HG02973 (cell line): ENCODE measurements at regions not wholly inside any gene's neighbourhood (a gene's known extent, or its start where the extent isn't known, plus 50 kb on each side); places are given as distances from the start of the nearest gene placed in this dataset.
"Not testable (repeated sequence)": the region's sequence is repeated elsewhere in the genome, so short reads cannot be mapped to it uniquely, and the experiment has no call there.

Experiments used
- ATAC-seq: cut with Tn5 transposase; IDR thresholded peaks from one replicate; pipeline ENCODE4 v1.9.1; 2021; ENCODE audit warnings: moderate library complexity; ENCODE audit not compliant: unreplicated experiment

DNA sequence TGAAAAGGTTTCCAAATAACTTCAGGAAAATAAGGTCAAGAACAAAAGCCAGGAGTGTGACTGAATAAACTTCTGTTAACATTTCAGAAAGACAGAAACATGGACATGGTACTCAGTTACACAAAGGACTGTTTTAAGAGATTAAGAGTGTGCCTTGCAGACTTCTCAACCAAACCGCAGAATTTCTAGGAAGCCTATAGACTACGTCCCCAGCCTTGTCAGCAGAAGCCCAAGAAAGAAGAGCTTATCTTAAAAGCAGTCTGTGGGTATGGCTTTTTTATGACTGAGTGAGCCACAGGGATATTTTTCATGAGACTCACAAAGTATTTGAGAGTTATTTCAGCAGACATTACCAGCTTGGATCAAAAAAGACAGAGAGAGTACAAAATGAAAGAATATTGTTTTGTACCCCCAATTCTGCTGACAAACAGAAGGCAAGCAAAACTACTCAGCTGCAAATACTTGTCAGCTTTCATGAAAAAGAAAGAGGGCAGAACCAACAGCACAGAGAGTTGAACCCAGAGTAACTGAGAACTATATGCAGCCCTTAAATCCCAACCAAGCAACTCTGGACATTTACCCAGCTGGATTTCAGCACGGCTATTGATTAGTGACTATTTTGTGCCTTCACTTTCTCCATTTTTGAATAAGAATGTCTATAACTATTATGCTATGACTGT lies 711.0 kb upstream of the CTNND2 start:
- ATAC-seq, result no peak

DNA sequence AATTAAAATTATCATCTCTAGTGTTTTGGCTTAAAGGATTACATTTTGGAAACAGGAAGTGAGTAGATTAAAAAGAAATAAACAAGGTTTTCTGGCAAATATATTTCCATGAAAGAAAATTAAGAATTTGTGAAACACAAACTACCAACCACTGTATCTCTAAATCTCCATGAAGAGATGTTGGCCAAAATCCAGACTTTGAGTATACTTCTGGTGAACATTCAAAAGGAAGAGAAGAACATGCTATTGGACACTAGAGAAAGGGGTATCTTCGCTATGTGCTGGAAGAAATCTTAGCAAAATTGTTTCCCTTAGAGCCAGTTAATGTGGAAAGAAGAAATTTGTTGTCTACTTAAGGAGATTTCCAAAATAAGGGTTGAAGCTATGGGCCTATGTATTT lies 710.4 kb upstream of the CTNND2 start:
- no peak for ATAC-seq

DNA sequence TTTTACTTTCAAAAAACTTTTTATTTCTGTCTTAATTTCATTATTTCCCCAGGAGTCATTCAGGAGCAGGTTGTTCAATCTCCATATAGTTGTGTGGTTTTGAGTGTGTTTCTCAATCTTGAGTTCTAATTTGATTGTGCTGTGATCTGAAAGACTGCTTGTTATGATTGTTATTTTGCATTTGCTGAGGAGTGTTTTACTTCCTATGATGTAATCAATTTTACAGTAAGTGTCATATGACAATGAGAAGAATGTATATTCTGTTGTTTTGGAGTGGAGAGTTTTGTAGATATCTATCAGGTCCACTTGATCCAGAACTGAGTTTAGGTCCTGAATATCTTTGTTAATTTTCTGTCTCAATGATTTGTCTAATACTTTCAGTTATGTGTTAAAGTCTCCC lies 706.9 kb upstream of the CTNND2 start:
- no peak for ATAC-seq

DNA sequence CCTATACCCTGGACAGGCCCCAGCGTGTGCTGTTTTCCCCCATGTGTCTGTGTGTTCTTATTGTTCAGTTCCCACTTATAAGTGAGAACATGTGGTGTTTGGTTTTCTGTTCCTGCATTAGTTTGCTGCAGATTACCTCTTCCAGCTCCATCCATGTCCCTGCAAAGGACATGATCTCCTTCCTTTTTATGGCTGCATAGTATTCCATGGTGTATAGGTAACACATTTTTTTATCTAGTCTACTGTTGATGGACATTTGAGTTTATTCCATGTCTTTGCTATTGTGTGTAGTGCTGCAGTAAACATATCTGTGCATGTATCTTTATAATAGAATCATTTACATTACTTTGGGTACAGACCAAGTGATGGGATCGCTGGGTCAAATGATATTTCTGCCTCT lies 703.6 kb upstream of the CTNND2 start:
- ATAC-seq, result not testable (repeated sequence)

DNA sequence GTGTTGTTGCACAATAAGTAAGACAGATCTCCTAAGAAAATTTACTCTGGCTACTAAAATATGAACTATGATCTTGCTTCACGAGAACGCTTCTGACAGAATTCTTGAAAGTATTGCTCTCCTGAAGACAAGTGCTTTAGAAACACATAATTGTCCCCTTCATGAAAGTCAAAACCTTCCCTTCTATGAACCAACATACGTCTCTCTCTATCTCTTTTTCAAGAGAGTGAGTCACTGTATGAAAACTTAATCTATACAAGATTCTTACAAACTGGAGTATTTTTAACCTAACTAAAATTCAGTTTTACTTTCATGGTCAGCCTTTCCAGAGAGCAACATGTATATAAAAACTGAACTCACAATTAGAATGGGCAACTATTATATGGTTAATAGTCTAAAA lies 688.0 kb upstream of the CTNND2 start:
- ATAC-seq, result no peak

DNA sequence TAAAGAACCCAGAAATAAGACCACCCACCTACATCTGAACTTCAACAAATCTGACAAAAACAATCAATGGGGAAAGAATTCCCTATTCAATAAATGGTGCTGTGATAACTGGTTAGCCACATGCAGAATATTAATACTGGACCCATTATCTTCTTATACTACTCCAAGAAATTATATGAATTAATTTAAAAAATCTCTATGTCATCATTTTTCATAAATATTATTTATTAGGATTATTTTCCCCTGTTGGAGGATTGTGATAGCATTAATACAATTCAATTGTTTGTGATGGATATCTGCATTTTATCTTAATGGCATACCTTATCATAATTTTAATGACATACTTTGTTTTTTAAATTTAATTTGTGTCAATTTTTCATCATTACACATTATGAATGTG lies 682.2 kb upstream of the CTNND2 start:
- no peak for ATAC-seq

DNA sequence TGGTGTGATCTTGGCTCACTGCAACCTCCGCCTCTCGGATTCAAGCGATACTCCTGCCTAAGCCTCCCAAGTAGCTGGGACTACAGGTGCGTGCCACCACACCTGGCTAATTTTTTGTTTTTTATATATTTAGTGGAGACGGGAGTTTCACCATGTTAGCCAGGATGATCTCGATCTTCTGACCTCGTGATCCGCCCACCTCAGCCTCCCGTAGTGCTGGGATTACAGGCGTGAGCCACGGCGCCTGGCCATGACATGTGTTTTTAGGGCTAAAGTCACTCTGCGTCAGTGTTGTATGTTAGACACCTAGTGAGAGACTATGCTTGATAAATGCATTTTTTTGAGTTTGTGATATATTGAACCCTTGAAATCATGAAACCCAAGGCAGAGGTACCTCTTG lies 674.6 kb upstream of the CTNND2 start:
- ATAC-seq, result not testable (repeated sequence)

DNA sequence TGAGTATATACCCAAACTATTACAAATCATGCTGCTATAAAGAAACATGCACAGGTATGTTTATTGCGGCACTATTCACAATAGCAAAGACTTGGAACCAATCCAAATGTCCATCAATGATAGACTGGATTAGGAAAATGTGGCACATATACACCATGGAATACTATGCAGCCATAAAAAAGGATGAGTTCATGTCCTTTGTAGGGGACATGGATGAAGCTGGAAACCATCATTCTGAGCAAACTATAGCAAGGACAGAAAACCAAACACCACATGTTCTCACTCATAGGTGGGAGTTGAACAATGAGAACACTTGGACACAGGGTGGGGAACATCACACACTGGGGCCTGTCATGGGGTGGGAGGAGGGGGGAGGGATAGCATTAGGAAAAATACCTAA lies 672.7 kb upstream of the CTNND2 start:
- ATAC-seq, result not testable (repeated sequence)

DNA sequence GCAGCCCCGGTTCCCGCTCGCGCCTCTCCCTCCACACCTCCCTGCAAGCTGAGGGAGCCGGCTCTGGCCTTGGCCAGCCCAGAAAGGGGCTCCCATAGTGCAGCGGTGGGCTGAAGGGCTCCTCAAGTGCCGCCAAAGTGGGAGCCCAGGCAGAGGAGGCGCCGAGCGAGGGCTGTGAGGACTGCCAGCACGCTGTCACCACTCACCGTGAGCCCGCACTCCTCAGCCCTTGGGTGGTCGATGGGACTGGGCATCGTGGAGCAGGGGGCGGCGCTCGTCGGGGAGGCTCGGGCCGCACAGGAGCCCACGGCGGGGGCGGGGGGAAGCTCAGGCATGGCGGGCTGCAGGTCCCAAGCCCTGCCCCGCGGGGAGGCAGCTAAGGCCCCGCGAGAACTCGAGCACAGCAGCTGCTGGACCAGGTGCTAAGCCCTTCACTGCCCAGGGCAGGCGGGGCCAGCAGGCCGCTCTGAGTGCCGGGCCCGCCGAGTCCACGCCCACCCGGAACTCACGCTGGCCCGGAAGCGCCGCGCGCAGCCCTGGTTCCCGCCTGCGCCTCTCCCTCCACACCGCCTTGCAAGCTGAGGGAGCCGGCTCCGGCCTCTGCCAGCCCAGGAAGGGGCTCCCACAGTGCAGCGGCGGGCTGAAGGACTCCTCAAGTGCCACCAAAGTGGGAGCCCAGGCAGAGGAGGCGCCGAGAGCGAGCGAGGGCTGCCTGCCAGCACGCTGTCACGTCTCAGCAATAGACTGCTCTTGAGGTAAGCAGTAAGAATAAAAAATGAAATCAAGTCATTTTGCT lies 670.2 kb upstream of the CTNND2 start:
- not testable (repeated sequence) for ATAC-seq

DNA sequence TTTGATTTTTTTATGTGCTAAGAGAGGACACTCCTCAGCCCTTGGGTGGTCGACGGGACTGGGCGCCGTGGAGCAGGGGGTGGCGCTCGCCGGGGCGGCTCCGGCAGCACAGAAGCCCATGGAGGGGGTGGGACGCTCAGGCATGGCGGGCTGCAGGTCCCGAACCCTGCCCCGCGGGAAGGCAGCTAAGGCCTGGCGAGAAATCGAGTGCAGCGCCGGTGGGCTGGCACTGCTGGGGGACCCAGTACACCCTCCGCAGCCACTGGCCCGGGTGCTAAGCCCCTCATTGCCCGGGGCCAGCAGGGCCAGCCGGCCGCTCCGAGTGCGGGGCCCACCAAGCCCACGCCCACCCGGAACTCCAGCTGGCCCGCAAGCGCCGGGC lies 669.7 kb upstream of the CTNND2 start:
- not testable (repeated sequence) for ATAC-seq

DNA sequence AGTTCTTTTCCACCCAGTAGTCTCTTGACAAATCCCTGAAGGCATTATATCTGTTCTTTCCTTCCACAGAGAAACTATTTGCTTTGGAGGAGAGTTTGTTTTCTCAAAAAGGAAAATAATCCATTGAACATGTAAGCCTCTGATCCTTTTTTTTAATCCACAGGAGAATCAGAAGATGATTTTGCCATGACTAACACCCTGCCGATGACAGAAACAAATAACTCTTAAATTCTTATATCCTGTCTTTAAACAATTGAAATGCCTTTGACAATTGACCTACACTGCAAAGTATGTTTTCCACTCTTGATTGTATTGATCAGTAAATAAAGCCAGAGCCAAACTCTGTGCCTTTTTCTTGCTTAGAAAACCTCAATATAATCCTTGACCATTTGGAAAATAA lies 666.4 kb upstream of the CTNND2 start:
- no peak for ATAC-seq

DNA sequence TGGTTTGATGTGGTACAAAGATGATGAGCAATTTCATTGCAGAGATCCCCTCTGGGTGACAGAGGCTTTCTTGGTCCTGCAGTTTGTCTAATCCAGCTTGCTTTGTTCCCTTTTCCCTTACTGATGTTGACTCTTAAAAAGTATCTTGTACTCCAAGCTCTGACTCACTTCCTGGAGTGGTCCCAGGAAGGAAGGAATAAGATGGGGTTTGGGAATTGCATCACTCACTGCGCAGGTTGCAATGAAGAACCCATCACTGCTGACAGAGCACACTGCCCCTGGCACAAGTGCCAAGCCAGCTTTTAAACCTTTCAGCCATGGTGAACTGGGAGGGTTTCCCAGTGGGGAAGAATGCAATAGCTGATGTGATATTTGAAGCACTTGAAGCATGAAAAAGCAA lies 662.2 kb upstream of the CTNND2 start:
- ATAC-seq, result no peak

DNA sequence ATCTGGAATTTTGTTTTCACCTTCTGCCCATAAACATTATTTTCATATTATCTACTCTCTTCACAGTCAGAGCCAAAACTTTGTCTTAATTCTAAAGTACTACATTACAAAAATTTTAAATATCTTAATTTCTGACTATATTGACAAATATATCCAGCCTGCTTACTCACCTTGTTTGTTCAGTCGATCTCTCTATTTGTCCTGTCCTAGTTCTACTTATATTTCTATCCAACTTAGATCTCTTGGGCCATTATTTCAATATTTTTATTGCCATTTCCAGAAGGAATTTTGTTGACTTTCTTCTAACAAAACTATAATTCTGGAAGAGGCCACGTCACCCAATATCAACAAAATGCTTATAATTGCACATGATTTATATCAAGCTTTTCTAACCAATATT lies 652.8 kb upstream of the CTNND2 start:
- no peak for ATAC-seq

DNA sequence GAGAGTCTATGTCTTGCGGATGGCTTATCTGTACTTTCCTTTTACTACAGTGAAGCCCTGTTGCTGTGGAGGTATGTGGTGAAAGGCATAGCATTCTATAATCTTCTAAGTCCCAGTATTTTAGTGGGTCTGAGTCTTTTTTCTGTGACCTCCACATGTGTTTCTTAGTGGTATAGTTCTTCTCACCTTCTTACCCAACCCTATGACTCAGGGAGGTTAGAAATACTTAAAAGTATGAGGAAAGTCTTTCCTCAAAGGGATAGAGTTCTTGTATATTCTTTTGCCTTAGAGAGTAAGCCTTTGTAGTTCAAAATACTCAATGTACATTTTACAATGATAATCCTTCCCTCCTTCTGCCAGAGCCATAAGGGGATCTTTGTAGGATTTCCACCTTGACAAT lies 621.9 kb upstream of the CTNND2 start:
- no peak for ATAC-seq

DNA sequence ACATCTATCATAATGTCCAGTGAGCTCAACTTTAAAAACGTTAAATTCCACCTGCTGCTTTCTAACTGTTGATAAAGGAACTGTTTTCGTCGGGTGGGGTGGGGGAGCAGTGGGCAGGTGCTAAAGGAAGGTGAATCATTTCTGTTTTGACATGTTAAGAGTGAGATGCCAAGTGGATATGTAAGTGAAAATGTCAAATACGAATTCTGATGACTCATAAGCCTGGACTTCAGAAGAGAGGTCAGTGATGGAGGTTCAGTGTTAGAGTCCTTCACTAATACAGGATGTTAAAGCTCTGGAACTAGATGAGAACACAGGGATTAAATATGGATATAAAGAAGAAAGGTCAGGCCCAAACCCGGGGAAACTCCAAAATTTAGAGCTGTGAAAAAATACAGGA lies 617.9 kb upstream of the CTNND2 start:
- no peak for ATAC-seq

DNA sequence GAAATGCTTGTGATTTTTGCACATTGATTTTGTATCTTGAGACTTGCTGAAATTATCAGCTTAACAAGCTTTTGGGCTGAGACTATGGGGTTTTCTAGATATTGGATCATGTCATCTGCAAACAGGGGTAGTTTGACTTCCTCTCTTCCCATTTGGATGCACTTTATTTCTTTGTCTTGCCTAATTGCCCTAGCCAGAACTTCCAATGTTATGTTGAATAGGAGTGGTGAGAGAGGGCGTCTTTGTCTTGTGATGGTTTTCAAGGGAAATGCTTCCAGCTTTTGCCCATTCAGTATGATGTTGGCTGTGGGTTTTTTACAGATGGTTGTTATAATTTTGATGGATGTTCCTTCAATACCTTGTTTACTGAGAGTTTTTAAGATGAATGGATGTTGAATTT lies 600.7 kb upstream of the CTNND2 start:
- ATAC-seq, result not testable (repeated sequence)

DNA sequence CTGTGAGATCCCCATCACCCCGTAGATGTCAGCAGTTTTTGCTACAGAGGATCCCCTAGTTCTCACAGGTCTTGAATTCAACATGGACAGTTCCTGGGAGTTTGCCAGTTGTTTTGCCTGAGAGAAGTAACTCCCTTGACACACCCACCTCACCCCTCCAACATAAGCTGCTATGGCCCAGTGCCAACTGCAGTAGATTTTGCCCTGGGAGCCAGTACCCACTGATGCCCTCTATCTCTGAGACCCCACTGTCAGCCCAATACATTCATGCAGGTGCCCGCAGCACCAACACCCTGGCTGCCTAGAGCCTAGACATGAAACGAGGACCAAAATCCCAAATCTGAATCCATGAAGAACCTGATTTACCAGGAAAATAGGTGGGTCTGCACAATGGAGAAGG lies 583.9 kb upstream of the CTNND2 start:
- ATAC-seq, result no peak

DNA sequence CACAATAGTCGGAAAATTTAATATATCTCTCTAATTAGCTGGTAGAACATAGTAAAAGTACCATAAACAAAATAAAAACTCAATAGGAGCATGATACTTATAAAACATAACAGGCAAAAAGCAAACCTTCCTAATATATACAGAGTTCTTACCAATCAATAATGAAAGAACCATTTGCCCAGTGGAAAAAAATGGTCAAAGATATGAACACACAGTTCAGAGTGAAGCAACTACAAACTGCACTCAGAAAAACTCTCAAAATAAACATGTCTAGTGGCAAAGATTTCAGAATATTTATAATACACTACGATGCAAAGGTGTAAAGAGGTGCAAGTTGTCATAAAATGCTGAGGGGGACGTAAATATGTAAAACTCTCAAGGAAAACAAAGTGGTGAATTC lies 576.2 kb upstream of the CTNND2 start:
- no peak for ATAC-seq

DNA sequence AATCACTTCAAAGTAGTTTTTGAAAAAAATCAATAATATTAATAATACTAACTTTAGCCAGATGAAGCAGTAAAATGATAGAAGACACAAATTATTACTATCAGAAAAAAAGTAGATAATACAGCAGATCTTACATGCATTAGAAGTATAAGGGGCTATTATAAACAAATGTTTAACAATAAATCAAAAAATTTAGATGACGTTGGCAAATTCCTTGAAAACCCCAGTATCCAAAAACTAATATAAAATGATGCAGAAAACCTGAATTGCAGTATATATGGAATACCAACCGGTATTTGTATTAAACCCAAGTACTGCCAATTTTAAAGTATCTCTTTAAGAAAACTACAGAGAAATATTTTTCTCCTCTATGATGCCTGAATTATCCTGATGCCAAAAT lies 573.3 kb upstream of the CTNND2 start:
- no peak for ATAC-seq

DNA sequence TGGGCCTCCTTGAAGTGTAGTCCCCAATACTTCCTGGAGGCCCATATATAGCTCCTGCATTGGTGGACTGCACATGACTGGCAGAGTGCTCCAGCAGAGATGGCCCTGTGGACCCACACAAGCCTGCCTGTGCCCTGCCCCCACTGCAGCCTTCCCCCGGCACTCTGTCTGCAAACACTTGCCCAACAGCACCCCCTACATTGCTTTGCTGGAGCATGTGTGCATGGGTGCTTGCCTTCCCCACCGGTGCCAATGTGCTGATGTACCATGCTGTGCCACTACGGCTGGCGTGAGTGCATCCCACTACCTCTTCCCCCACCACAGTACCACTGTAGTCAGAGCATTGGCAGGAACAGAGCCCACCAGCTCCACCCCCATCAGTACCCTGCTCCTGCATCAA lies 563.6 kb upstream of the CTNND2 start:
- ATAC-seq, result no peak

DNA sequence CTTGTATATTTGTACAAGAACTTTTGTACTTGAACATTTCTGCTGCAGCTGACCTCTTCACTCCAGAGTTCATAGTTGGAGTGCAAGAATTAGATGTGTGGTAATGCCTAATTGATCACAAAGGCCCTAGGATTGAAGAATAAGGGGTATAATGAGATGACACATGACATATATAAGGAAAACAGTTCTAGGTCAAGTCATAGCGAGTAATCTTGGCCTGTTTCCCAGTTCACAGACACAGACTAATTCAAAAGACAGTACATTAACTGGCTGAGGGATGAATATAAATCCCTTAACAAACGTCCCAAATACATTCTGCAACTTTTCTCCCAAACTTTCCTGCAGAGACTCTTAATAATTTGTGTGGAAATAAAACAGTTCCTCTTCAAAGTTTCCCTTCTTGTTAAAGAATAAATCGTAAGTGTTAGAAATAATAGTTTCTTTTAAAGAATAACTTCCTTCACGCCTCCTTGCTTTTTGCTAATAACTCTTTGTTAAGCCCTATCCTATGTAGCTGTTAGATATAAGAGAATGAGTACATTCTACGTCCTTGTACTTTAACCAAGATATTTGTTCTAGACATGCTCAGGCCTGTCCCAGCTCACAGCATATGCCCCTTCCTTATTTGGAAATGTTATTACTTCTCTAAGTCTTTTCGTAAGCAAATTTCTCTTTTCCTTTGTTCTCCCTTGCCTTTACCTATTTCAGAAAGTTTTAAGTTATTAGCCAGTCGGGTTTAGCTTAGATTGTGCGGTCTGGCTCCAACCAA lies 556.4 kb upstream of the CTNND2 start:
- ATAC-seq, result no peak

DNA sequence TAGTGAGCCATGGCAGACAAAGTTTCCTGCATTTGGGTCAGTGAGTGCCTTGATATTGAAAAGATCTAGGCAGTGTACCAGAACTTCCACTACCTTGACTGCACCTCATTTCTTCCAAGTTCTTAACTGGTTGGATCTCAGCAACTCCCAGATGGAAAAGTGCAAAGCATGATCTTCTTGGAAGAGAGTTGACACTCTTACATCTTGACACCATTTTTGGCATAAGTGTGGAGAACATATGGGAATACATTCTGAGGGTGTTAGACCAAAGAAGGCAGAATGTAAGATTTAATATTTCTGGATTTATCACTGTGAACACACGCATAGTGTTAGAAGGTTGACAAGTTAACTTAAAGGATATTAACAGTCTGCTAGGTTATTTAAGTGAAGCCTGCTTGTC lies 555.1 kb upstream of the CTNND2 start:
- no peak for ATAC-seq
